Activated naive CD8-positive, alpha-beta T cell treated with anti-CD3 and anti-CD28 coated beads, Interleukin-2, amount 50 U/mL, for 24 hours (primary cell): ENCODE measurements at regions not wholly inside any gene's neighbourhood (a gene's known extent, or its start where the extent isn't known, plus 50 kb on each side); places are given as distances from the start of the nearest gene placed in this dataset.

Experiments
- ATAC-seq: fragments of 150-1000 bp; cut with Tn5 transposase; one replicate; pipeline ENCODE4 v1.10.0; 2021
- DNase-seq: peaks from one replicate; pipeline ENCODE4 v3.0.0; 2021
- H3K27ac Mint-ChIP-seq: one replicate; pipeline ENCODE4 v1.8.0; 2021; ENCODE audit warnings: mild to moderate bottlenecking, mixed read lengths
- H3K27me3 Mint-ChIP-seq: one replicate; pipeline ENCODE4 v1.8.0; 2021; ENCODE audit warnings: mixed read lengths
- H3K36me3 Mint-ChIP-seq: one replicate; pipeline ENCODE4 v1.8.0; 2021; ENCODE audit warnings: low read depth, mixed read lengths
- H3K4me1 Mint-ChIP-seq: one replicate; pipeline ENCODE4 v1.8.0; 2021; ENCODE audit warnings: mixed read lengths
- H3K4me3 Mint-ChIP-seq: one replicate; pipeline ENCODE4 v1.8.0; 2021; ENCODE audit warnings: mild to moderate bottlenecking, moderate library complexity, mixed read lengths
- H3K9me3 Mint-ChIP-seq: one replicate; pipeline ENCODE4 v1.8.0; 2021; ENCODE audit warnings: mixed read lengths

GRCh38 chr6:80469977-80470376, 363.5 kb downstream of the BCKDHB start:
- H3K9me3 Mint-ChIP-seq: no peaks in the 10 kb centered on the region
- no peak overlapping the region for H3K27ac Mint-ChIP-seq

GRCh38 chr6:80468398-80468797, 361.9 kb downstream of the BCKDHB start:
- no peak for DNase-seq
- H3K9me3 Mint-ChIP-seq: no peaks in the 10 kb centered on the region
- H3K4me1 Mint-ChIP-seq: no peaks in the 10 kb centered on the region
- no peaks in the 10 kb centered on the region for H3K36me3 Mint-ChIP-seq
- no peak overlapping the region for H3K27ac Mint-ChIP-seq
- no peak overlapping the region for H3K4me3 Mint-ChIP-seq
- no peak for ATAC-seq
- H3K27me3 Mint-ChIP-seq: no peaks in the 10 kb centered on the region

More at GRCh38 chr6:80469977-80470376, 363.5 kb downstream of the BCKDHB start:
- no peaks in the 10 kb centered on the region for H3K27me3 Mint-ChIP-seq
- DNase-seq (no peak), ATAC-seq (no peak)
- no peak overlapping the region for H3K4me3 Mint-ChIP-seq
- H3K4me1 Mint-ChIP-seq: no peaks in the 10 kb centered on the region
- H3K36me3 Mint-ChIP-seq: no peaks in the 10 kb centered on the region

- H3K4me1 Mint-ChIP-seq: no peaks in the 10 kb centered on the region
- no peaks in the 10 kb centered on the region for H3K36me3 Mint-ChIP-seq
- ATAC-seq: no peak
- H3K4me3 Mint-ChIP-seq: no peak overlapping the region
- no peaks in the 10 kb centered on the region for H3K9me3 Mint-ChIP-seq
- H3K27me3 Mint-ChIP-seq: no peaks in the 10 kb centered on the region
- DNase-seq: no peak
- no peak overlapping the region for H3K27ac Mint-ChIP-seq
Measured at GRCh38 chr6:80467408-80467807, 360.9 kb downstream of the BCKDHB start.

- no peak for ATAC-seq
- Mint-ChIP-seq H3K4me1 (no peaks in the 10 kb centered on the region), H3K27ac (no peak overlapping the region), H3K27me3 (no peaks in the 10 kb centered on the region), H3K9me3 (no peaks in the 10 kb centered on the region), H3K36me3 (no peaks in the 10 kb centered on the region), H3K4me3 (no peak overlapping the region)
- DNase-seq: no peak
Measured at GRCh38 chr6:80466981-80467380, 360.5 kb downstream of the BCKDHB start.

GRCh38 chr6:80465513-80465912, 359.0 kb downstream of the BCKDHB start:
- DNase-seq (no peak), ATAC-seq (no peak)
- Mint-ChIP-seq H3K4me1 (no peaks in the 10 kb centered on the region), H3K27ac (no peak overlapping the region), H3K27me3 (no peaks in the 10 kb centered on the region), H3K4me3 (no peak overlapping the region), H3K36me3 (no peaks in the 10 kb centered on the region), H3K9me3 (no peaks in the 10 kb centered on the region)

- DNase-seq: no peak
- no peaks in the 10 kb centered on the region for H3K36me3 Mint-ChIP-seq
- no peaks in the 10 kb centered on the region for H3K9me3 Mint-ChIP-seq
- H3K27ac Mint-ChIP-seq: no peak overlapping the region
- H3K4me1 Mint-ChIP-seq: no peaks in the 10 kb centered on the region
- no peak overlapping the region for H3K4me3 Mint-ChIP-seq
- no peak for ATAC-seq
- no peaks in the 10 kb centered on the region for H3K27me3 Mint-ChIP-seq
Measured at GRCh38 chr6:80464901-80465300, 358.4 kb downstream of the BCKDHB start.

GRCh38 chr6:80463197-80463596, 356.7 kb downstream of the BCKDHB start:
- H3K9me3 Mint-ChIP-seq: no peaks in the 10 kb centered on the region
- H3K27ac Mint-ChIP-seq: no peak overlapping the region
- H3K4me1 Mint-ChIP-seq: no peaks in the 10 kb centered on the region
- no peak for ATAC-seq
- no peak overlapping the region for H3K4me3 Mint-ChIP-seq
- no peaks in the 10 kb centered on the region for H3K36me3 Mint-ChIP-seq
- no peaks in the 10 kb centered on the region for H3K27me3 Mint-ChIP-seq
- DNase-seq: no peak

GRCh38 chr6:80460257-80460865, 353.9 kb downstream of the BCKDHB start:
- no peak overlapping the region for H3K27ac Mint-ChIP-seq
- no peak overlapping the region for H3K4me3 Mint-ChIP-seq
- no peak for DNase-seq
- no peaks in the 10 kb centered on the region for H3K27me3 Mint-ChIP-seq
- ATAC-seq: no peak
- H3K9me3 Mint-ChIP-seq: no peaks in the 10 kb centered on the region
- no peaks in the 10 kb centered on the region for H3K36me3 Mint-ChIP-seq
- no peaks in the 10 kb centered on the region for H3K4me1 Mint-ChIP-seq

GRCh38 chr6:80457439-80457933, 351.0 kb downstream of the BCKDHB start:
- DNase-seq (no peak), ATAC-seq (no peak)
- Mint-ChIP-seq H3K9me3 (no peaks in the 10 kb centered on the region), H3K27me3 (no peaks in the 10 kb centered on the region), H3K4me1 (peaks cover 14% of the 10 kb centered on the region), H3K27ac (no peak overlapping the region), H3K36me3 (no peaks in the 10 kb centered on the region), H3K4me3 (no peak overlapping the region)

GRCh38 chr6:80456724-80457438, 350.4 kb downstream of the BCKDHB start:
- no peaks in the 10 kb centered on the region for H3K27me3 Mint-ChIP-seq
- H3K9me3 Mint-ChIP-seq: no peaks in the 10 kb centered on the region
- peaks cover 14% of the 10 kb centered on the region for H3K4me1 Mint-ChIP-seq
- no peak for DNase-seq
- ATAC-seq: no peak
- H3K4me3 Mint-ChIP-seq: no peak overlapping the region
- H3K36me3 Mint-ChIP-seq: no peaks in the 10 kb centered on the region
- H3K27ac Mint-ChIP-seq: no peak overlapping the region

- no peaks in the 10 kb centered on the region for H3K9me3 Mint-ChIP-seq
- ATAC-seq (no peak), DNase-seq (no peak)
- H3K27me3 Mint-ChIP-seq: no peaks in the 10 kb centered on the region
- peaks cover 14% of the 10 kb centered on the region for H3K4me1 Mint-ChIP-seq
- H3K36me3 Mint-ChIP-seq: no peaks in the 10 kb centered on the region
- H3K27ac Mint-ChIP-seq: peak overlapping the region; percentile 55
- no peak overlapping the region for H3K4me3 Mint-ChIP-seq
Measured at GRCh38 chr6:80454661-80455365, 348.3 kb downstream of the BCKDHB start.

- no peaks in the 10 kb centered on the region for H3K9me3 Mint-ChIP-seq
- H3K4me3 Mint-ChIP-seq: no peak overlapping the region
- DNase-seq: peak; percentile 2
- peak overlapping the region; percentile 39 for H3K27ac Mint-ChIP-seq
- ATAC-seq: peak; percentile 93
- H3K4me1 Mint-ChIP-seq: peaks cover 14% of the 10 kb centered on the region
- H3K27me3 Mint-ChIP-seq: no peaks in the 10 kb centered on the region
- no peaks in the 10 kb centered on the region for H3K36me3 Mint-ChIP-seq
Measured at GRCh38 chr6:80454197-80454596, 347.7 kb downstream of the BCKDHB start.

GRCh38 chr6:80449726-80450125, 343.3 kb downstream of the BCKDHB start:
- Mint-ChIP-seq H3K4me1 (peaks cover 9% of the 10 kb centered on the region), H3K27ac (no peak overlapping the region), H3K36me3 (no peaks in the 10 kb centered on the region), H3K4me3 (no peak overlapping the region), H3K27me3 (no peaks in the 10 kb centered on the region), H3K9me3 (no peaks in the 10 kb centered on the region)
- ATAC-seq: no peak
- no peak for DNase-seq

- no peaks in the 10 kb centered on the region for H3K9me3 Mint-ChIP-seq
- no peaks in the 10 kb centered on the region for H3K27me3 Mint-ChIP-seq
- H3K4me3 Mint-ChIP-seq: no peak overlapping the region
- no peaks in the 10 kb centered on the region for H3K4me1 Mint-ChIP-seq
- DNase-seq (no peak), ATAC-seq (no peak)
- H3K36me3 Mint-ChIP-seq: no peaks in the 10 kb centered on the region
- no peak overlapping the region for H3K27ac Mint-ChIP-seq
Measured at GRCh38 chr6:80446454-80447045, 340.1 kb downstream of the BCKDHB start.

- no peak overlapping the region for H3K4me3 Mint-ChIP-seq
- H3K36me3 Mint-ChIP-seq: no peaks in the 10 kb centered on the region
- H3K4me1 Mint-ChIP-seq: no peaks in the 10 kb centered on the region
- DNase-seq (no peak), ATAC-seq (no peak)
- H3K9me3 Mint-ChIP-seq: no peaks in the 10 kb centered on the region
- no peak overlapping the region for H3K27ac Mint-ChIP-seq
- H3K27me3 Mint-ChIP-seq: no peaks in the 10 kb centered on the region
Measured at GRCh38 chr6:80445751-80446150, 339.3 kb downstream of the BCKDHB start.
